Progenitor cell of endocrine pancreas (in vitro differentiated cells): ENCODE measurements at regions not wholly inside any gene's neighbourhood (a gene's known extent, or its start where the extent isn't known, plus 50 kb on each side); places are given as distances from the start of the nearest gene placed in this dataset.

Source experiments
- DNase-seq: peaks from one replicate; pipeline ENCODE4 v3.0.0; 2021; ENCODE audit warnings: low spot score; ENCODE audit not compliant: unreplicated experiment
- H3K27ac Mint-ChIP-seq: 2 replicates; pipeline ENCODE4 v1.8.0; 2021; ENCODE audit warnings: mild to moderate bottlenecking, moderate library complexity, mixed read lengths
- H3K27me3 Mint-ChIP-seq: 2 replicates; pipeline ENCODE4 v1.8.0; 2021; ENCODE audit warnings: mixed read lengths
- H3K36me3 Mint-ChIP-seq: 2 replicates; pipeline ENCODE4 v1.8.0; 2022; ENCODE audit warnings: mixed read lengths; ENCODE audit not compliant: insufficient read depth
- H3K4me1 Mint-ChIP-seq: 2 replicates; pipeline ENCODE4 v1.8.0; 2021; ENCODE audit warnings: low read depth, mixed read lengths
- H3K4me3 Mint-ChIP-seq: 2 replicates; pipeline ENCODE4 v1.8.0; 2021; ENCODE audit warnings: low read depth, mild to moderate bottlenecking, moderate library complexity, mixed read lengths
- H3K9me3 Mint-ChIP-seq: 2 replicates; pipeline ENCODE4 v1.8.0; 2021; ENCODE audit warnings: low read depth, mixed read lengths
- TF ChIP-seq, protein P1 (sequence below): fragments of 200-600 bp; sonication (generic); IDR thresholded peaks from one replicate; pipeline ENCODE4 v1.5.0; 2021; ENCODE audit warnings: antibody characterized with exemption, mild to moderate bottlenecking; ENCODE audit not compliant: unreplicated experiment

- no peaks in the 10 kb centered on the region for H3K36me3 Mint-ChIP-seq
- H3K27ac Mint-ChIP-seq, result no peak overlapping the region
- H3K4me1 Mint-ChIP-seq, result no peaks in the 10 kb centered on the region
- no peak overlapping the region for H3K4me3 Mint-ChIP-seq
- no peak for DNase-seq
- TF ChIP-seq, protein P1, sequence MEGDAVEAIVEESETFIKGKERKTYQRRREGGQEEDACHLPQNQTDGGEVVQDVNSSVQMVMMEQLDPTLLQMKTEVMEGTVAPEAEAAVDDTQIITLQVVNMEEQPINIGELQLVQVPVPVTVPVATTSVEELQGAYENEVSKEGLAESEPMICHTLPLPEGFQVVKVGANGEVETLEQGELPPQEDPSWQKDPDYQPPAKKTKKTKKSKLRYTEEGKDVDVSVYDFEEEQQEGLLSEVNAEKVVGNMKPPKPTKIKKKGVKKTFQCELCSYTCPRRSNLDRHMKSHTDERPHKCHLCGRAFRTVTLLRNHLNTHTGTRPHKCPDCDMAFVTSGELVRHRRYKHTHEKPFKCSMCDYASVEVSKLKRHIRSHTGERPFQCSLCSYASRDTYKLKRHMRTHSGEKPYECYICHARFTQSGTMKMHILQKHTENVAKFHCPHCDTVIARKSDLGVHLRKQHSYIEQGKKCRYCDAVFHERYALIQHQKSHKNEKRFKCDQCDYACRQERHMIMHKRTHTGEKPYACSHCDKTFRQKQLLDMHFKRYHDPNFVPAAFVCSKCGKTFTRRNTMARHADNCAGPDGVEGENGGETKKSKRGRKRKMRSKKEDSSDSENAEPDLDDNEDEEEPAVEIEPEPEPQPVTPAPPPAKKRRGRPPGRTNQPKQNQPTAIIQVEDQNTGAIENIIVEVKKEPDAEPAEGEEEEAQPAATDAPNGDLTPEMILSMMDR, result no peak
- H3K9me3 Mint-ChIP-seq, result no peaks in the 10 kb centered on the region
- H3K27me3 Mint-ChIP-seq, result no peaks in the 10 kb centered on the region
These were observed 148.3 kb downstream of the PRDM9 start for GRCh38 chr5:23655674-23656073.

DNA sequence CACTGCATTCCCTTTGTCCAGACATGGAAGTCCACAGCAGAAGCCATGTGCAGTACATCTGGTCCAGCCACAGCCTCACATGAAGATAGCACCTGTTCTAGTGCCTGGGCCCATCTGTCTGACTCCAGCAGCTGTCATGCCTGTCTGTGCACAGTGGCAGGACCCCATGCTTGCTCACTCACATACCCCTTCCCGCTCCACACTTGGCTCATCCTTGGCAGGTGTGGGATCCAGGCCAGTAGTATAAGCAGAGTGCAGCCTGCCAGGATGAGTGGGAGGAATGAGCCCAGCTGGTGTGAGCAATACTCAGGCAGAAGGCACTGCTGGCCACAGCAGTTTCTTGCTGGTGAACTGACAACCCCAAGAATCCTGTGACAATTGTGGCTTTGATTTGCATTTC lies 168.0 kb downstream of the PRDM9 start:
- no peak for DNase-seq
- no peaks in the 10 kb centered on the region for H3K4me1 Mint-ChIP-seq
- H3K27me3 Mint-ChIP-seq, result no peaks in the 10 kb centered on the region
- peaks cover 4% of the 10 kb centered on the region for H3K9me3 Mint-ChIP-seq
- H3K27ac Mint-ChIP-seq, result no peak overlapping the region
- no peak overlapping the region for H3K4me3 Mint-ChIP-seq
- TF ChIP-seq, protein P1, result no peak
- no peaks in the 10 kb centered on the region for H3K36me3 Mint-ChIP-seq

DNA sequence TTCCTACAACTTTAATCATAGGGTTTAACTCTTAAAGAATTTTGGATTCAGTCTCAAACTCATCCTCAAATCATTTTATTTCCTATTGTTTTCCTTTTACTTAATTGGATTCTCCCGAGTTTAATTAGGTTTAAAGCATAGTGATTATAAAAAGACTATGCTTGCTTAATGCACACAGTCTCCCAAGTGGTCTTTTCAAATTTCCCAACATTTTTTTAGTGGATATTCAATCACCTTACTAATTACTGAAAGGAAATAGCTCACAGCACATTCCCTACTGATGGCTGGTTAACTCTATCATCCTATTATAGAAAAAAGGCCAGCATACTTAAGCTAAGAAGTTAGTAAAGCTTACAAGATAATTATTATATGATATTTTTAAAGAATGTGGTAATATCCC lies 170.6 kb downstream of the PRDM9 start:
- Mint-ChIP-seq H3K9me3 (no peaks in the 10 kb centered on the region), H3K27ac (no peak overlapping the region), H3K4me3 (no peak overlapping the region), H3K4me1 (no peaks in the 10 kb centered on the region), H3K36me3 (no peaks in the 10 kb centered on the region), H3K27me3 (no peaks in the 10 kb centered on the region)
- no peak for DNase-seq
- TF ChIP-seq, protein P1, result no peak

DNA sequence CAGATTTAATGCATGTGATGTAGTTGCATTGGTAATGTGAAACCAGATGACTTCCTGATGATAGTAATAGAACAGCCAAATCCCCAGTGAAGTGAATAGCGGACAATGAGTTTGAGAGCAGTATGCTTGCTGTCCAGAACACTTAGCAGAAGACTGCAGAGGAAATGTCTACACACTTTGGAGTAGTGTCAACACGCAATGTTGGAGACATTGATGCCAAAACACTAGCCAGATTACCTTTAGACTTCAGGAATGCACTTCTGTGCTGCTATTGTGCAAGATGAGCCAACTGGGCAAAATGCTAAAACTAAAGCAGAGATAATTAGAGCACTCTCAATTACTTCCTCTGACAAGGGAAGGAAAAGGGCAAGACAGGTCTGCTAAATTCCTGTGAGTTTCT lies 176.7 kb downstream of the PRDM9 start:
- Mint-ChIP-seq H3K36me3 (no peaks in the 10 kb centered on the region), H3K9me3 (no peaks in the 10 kb centered on the region), H3K27me3 (no peaks in the 10 kb centered on the region), H3K4me1 (no peaks in the 10 kb centered on the region), H3K27ac (no peak overlapping the region), H3K4me3 (no peak overlapping the region)
- no peak for DNase-seq
- TF ChIP-seq, protein P1, result no peak

DNA sequence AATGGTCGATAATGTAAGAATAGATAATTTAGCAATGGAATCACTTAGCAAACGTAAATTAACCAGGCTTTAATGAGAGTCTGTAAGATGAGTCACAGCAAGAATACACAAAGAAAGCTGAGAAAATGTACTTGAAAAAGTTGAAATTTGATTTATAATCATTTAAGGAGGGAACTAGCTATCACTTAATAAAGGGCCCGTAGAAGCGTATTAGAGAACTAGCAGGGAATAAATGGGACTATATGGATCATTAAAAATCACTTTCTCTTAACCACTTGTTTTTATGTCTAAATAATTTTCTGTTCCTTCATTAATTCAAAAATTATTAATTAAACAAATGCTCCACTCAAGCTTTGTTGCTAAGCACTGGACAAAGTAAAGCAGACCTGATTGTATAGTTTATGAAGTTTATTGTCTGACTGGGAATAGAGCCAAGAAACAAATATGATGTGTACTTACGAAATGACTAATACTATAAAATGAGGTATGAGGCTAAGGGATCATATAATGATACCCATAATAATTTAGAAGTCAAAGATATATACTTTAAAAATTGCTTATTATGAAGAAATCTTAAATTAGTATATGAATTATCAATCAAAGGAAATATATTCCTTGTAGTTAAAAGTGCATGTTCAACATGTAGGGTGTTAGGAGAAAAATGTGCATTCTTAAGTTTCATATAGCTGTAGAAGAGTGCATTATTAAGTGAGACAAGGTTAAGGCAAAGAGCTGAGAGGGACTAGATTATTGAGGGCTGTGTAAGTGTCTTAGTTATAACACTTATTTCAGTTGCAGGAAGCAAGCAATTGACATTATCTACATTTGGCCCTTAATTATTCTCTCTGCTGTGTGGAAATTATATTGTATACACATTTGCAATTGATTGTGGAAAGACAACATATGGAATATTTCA lies 196.8 kb downstream of the PRDM9 start:
- no peaks in the 10 kb centered on the region for H3K36me3 Mint-ChIP-seq
- H3K27ac Mint-ChIP-seq, result no peak overlapping the region
- no peaks in the 10 kb centered on the region for H3K4me1 Mint-ChIP-seq
- TF ChIP-seq, protein P1, result no peak
- peaks cover 3% of the 10 kb centered on the region for H3K9me3 Mint-ChIP-seq
- H3K4me3 Mint-ChIP-seq, result no peak overlapping the region
- no peak for DNase-seq
- H3K27me3 Mint-ChIP-seq, result no peaks in the 10 kb centered on the region
